Activated CD8-positive, alpha-beta T cell treated with anti-CD3 and anti-CD28 coated beads for 36 hours (primary cell): ENCODE measurements at regions not wholly inside any gene's neighbourhood (a gene's known extent, or its start where the extent isn't known, plus 50 kb on each side); places are given as distances from the start of the nearest gene placed in this dataset.

ENCODE experiments used
- ATAC-seq: fragments of 200-7000 bp; cut with Tn5 transposase; one replicate; pipeline ENCODE4 v1.10.0; 2021; ENCODE audit warnings: mild to moderate bottlenecking, moderate library complexity
- CTCF ChIA-PET: fragments of 350-600 bp; sonication (Branson Sonifier 250); formaldehyde crosslinking; loops from one replicate; lab custom pipeline; 2021; ENCODE audit warnings: antibody characterized with exemption; lab: Charles Lee
- POLR2A ChIA-PET: fragments of 350-600 bp; sonication (Branson Sonifier 250); formaldehyde crosslinking; loops from one replicate; lab custom pipeline; 2021; ENCODE audit warnings: antibody characterized with exemption; lab: Charles Lee
- DNase-seq: peaks from one replicate; pipeline ENCODE4 v3.0.0-alpha.2; 2020
- H3K27ac Mint-ChIP-seq: one replicate; pipeline ENCODE4 v1.8.0; 2021; ENCODE audit warnings: mild to moderate bottlenecking, mixed read lengths
- H3K27me3 Mint-ChIP-seq: one replicate; pipeline ENCODE4 v1.8.0; 2021; ENCODE audit warnings: mixed read lengths
- H3K36me3 Mint-ChIP-seq: one replicate; pipeline ENCODE4 v1.8.0; 2021; ENCODE audit warnings: low read depth, mixed read lengths
- H3K4me1 Mint-ChIP-seq: one replicate; pipeline ENCODE4 v1.8.0; 2021; ENCODE audit warnings: low read depth, mixed read lengths
- H3K4me3 Mint-ChIP-seq: one replicate; pipeline ENCODE4 v1.8.0; 2021; ENCODE audit warnings: mild to moderate bottlenecking, moderate library complexity, mixed read lengths
- H3K9me3 Mint-ChIP-seq: one replicate; pipeline ENCODE4 v1.8.0; 2021; ENCODE audit warnings: mixed read lengths
- intact Hi-C: fragments of 100-400 bp; cut with micrococcal nuclease; formaldehyde crosslinking; loops from one replicate; pipeline ENCODE4 v1.10.0; 2022
- TF ChIP-seq, protein P1 (sequence below): fragments of 200-600 bp; IDR thresholded peaks from one replicate; pipeline ENCODE4 v1.8.0; 2022; ENCODE audit warnings: antibody characterized with exemption, mild to moderate bottlenecking

DNA sequence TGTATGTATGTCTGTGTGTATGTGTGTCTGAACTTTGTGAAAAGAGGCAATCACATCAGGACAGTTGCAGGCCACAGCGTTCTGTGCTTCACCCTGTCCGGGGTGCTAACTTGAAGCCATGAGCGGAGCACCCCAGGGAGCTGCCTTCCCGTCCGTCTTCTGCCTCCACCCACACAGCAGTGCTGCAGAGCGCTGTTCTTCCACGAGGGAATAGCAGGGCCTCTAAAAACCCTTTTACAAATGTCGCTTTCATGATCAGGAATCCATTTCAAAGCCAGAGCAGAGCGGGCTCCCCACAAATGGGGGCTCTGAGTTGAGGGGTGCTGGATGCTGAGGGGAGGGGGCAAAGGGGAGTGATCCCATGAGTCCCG, 131.5 kb downstream of the RNASET2 start:
- intact Hi-C loops = no loop called here
- ATAC-seq (no peak), DNase-seq (no peak)
- ChIA-PET POLR2A (no interaction called here), CTCF (interaction anchor here (1.5 kb wide), 1 partner anchor 50 kb away, joined by 3 read pairs; no protein-coding TSS in a partner anchor)
- Mint-ChIP-seq H3K36me3 (no peaks in the 10 kb centered on the region), H3K9me3 (no peaks in the 10 kb centered on the region), H3K27ac (no peak overlapping the region), H3K27me3 (no peaks in the 10 kb centered on the region), H3K4me1 (no peaks in the 10 kb centered on the region), H3K4me3 (no peak overlapping the region)
- TF ChIP-seq, protein P1, sequence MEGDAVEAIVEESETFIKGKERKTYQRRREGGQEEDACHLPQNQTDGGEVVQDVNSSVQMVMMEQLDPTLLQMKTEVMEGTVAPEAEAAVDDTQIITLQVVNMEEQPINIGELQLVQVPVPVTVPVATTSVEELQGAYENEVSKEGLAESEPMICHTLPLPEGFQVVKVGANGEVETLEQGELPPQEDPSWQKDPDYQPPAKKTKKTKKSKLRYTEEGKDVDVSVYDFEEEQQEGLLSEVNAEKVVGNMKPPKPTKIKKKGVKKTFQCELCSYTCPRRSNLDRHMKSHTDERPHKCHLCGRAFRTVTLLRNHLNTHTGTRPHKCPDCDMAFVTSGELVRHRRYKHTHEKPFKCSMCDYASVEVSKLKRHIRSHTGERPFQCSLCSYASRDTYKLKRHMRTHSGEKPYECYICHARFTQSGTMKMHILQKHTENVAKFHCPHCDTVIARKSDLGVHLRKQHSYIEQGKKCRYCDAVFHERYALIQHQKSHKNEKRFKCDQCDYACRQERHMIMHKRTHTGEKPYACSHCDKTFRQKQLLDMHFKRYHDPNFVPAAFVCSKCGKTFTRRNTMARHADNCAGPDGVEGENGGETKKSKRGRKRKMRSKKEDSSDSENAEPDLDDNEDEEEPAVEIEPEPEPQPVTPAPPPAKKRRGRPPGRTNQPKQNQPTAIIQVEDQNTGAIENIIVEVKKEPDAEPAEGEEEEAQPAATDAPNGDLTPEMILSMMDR = no peak

DNA sequence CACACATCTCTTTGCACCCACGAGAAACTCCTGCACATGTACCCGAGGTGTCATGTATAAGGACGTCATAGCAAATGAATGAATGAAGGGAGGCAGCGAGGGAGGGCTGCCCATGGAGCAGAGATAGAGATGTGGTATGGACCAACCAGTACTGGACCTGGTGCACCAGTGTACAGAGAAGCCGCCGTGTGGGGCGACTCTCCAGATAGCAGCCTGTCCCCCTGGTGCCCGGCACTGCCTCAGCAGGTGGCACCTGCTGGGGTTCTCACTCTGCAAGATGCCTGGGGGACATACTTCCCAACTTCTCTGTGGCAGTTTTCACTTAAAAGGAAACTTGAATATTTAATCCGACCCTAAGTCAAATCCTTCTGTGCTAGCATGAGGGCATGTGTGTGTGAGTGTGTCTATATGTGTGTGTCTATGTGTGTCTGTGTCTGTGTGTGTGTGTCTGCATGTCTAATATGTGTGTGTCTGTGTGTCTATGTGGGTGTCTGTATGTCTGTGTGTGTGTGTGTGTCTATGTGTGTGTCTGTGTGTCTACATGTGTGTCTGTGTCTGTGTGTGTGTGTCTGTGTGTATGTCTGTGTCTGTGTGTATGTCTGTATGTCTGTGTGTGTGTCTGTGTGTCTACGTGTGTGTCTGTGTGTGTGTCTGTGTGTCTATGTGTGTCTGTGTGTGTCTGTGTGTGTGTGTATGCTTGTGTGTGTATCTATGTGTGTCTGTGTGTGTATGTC, 132.0 kb downstream of the RNASET2 start:
- ChIA-PET POLR2A (no interaction called here), CTCF (interaction anchor here (1.5 kb wide), 1 partner anchor 50 kb away, joined by 3 read pairs; no protein-coding TSS in a partner anchor)
- H3K9me3 Mint-ChIP-seq = no peaks in the 10 kb centered on the region
- H3K27ac Mint-ChIP-seq = no peak overlapping the region
- no peaks in the 10 kb centered on the region for H3K27me3 Mint-ChIP-seq
- TF ChIP-seq, protein P1 = no peak
- intact Hi-C loops = no loop called here
- no peak overlapping the region for H3K4me3 Mint-ChIP-seq
- H3K36me3 Mint-ChIP-seq = no peaks in the 10 kb centered on the region
- ATAC-seq (no peak), DNase-seq (no peak)
- H3K4me1 Mint-ChIP-seq = no peaks in the 10 kb centered on the region

DNA sequence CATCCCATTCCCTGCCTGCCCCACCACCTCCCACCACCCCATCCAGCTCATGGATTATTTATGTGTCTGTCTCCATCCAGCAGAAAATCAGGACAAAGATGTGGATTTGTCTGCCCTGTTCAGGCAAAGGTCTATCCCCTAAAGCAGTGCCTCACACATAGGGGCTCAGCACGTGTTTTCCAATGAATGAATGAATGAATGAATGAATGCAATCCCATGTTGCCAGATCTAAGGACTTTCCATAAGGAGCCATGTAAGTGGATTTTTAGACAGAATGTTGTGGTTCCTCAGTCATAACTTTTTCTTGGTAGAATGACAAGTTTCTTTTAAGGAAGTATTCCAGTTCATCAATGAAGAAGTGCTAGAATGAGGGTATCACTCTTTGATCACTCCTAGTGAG, 133.7 kb downstream of the RNASET2 start:
- H3K27me3 Mint-ChIP-seq = no peaks in the 10 kb centered on the region
- H3K27ac Mint-ChIP-seq = no peak overlapping the region
- H3K4me1 Mint-ChIP-seq = no peaks in the 10 kb centered on the region
- H3K9me3 Mint-ChIP-seq = no peaks in the 10 kb centered on the region
- intact Hi-C loops = no loop called here
- H3K36me3 Mint-ChIP-seq = no peaks in the 10 kb centered on the region
- TF ChIP-seq, protein P1 = no peak
- ATAC-seq (no peak), DNase-seq (no peak)
- ChIA-PET POLR2A (no interaction called here), CTCF (no interaction called here)
- H3K4me3 Mint-ChIP-seq = no peak overlapping the region

DNA sequence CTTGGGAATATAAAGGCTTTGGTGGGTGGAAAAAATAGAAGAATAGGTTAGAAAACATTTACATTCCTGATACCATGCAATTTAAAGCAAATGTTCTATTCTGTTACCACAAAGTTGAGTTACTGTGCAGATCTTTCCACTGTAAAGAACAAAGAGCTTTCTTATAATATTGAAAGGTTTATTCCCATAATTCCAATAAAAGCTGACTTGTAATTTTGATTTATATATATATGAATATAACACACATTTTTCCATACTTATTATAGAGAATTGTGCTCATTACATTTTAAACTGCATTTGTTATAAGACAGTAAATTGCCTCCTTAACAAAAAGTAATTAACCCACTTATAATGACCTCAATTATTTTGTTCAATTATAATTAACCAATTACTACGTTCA, 135.9 kb downstream of the RNASET2 start:
- intact Hi-C loops = no loop called here

DNA sequence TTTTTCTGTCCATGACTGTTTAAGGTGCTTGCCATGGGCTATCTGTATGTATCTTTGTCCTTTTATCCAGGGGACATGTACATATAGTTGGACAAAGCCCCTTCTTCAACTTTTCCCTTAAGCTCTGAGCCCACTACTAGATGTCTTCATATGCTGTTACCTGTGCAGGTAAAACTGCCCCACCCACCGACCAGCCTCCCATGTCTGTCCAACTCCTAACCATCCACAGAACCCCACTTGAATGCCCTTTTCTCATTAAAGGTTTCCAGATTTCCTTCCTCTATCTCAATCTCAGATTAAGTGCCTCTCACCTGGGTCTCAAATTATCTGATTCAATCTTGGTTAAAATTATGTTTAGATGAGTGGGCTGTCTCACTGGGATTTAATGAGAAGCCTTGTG, 136.3 kb downstream of the RNASET2 start:
- DNase-seq = no peak
- POLR2A ChIA-PET = no interaction called here
- H3K27me3 Mint-ChIP-seq = no peaks in the 10 kb centered on the region
- ATAC-seq = no peak
- CTCF ChIA-PET = interaction anchor here (1.1 kb wide), 1 partner anchor 24 kb away, joined by 3 read pairs; no protein-coding TSS in a partner anchor
- H3K4me1 Mint-ChIP-seq = no peaks in the 10 kb centered on the region
- H3K27ac Mint-ChIP-seq = no peak overlapping the region
- H3K36me3 Mint-ChIP-seq = no peaks in the 10 kb centered on the region
- TF ChIP-seq, protein P1 = no peak
- no peaks in the 10 kb centered on the region for H3K9me3 Mint-ChIP-seq
- no peak overlapping the region for H3K4me3 Mint-ChIP-seq
- intact Hi-C loops = no loop called here

More for the DNA sequence above, 135.9 kb downstream of the RNASET2 start:
- no peaks in the 10 kb centered on the region for H3K36me3 Mint-ChIP-seq
- no peak overlapping the region for H3K4me3 Mint-ChIP-seq
- ATAC-seq (no peak), DNase-seq (no peak)
- TF ChIP-seq, protein P1 = no peak
- ChIA-PET CTCF (interaction anchor here (1.1 kb wide), 1 partner anchor 23 kb away, joined by 3 read pairs; no protein-coding TSS in a partner anchor), POLR2A (no interaction called here)
- no peaks in the 10 kb centered on the region for H3K9me3 Mint-ChIP-seq
- H3K27me3 Mint-ChIP-seq = no peaks in the 10 kb centered on the region
- H3K4me1 Mint-ChIP-seq = no peaks in the 10 kb centered on the region
- no peak overlapping the region for H3K27ac Mint-ChIP-seq
